Hepatic stellate cell (primary cell): ENCODE measurements at regions not wholly inside any gene's neighbourhood (a gene's known extent, or its start where the extent isn't known, plus 50 kb on each side); places are given as distances from the start of the nearest gene placed in this dataset.

Experiments used
- DNase-seq: peaks from one replicate; pipeline ENCODE4 v3.0.0; 2011; ENCODE audit warnings: low spot score

- no peak for DNase-seq
These were observed 86.5 kb upstream of the SLC14A2 start for GRCh38 chr18:45528712-45529336.

DNA sequence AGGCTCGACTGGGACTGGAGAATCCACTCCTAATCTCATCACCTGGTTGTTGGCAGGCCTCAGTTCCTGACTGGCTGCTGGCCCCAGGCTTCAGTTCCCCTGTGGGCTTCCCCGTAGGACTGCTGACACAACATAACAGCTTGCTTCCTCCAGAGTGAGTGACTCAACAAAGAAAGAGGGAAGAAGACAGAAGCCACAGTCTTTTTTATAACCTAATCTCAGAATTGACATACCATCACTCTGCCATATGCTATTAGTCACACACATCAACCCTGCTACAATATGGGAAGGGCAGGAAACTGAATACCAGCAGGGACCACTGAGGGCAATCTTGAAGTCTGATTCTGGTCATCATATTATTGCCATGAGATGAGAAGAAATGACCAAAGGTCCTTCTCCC, 76.8 kb upstream of the SLC14A2 start:
- no peak for DNase-seq

- no peak for DNase-seq
These were observed 75.8 kb upstream of the SLC14A2 start for GRCh38 chr18:45539491-45539891.

DNA sequence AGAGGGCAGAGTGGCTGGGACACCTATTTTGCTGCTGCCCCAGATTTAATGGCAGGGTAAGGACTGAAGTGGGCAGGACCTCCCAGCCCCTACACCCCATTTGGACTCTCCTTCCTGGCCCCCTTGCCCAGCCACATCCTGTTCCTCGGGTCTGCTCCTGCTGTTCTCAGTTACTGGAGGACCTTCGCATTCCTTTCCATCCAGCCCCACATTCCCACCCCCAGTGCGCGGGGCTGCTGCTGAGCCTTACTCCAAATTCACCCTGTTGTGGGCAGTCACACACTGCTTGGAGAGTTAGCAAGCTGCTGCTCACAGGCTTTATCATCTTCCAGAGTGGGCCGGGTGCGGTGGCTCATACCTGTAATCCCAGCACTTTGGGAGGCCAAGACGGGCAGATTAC, 75.2 kb upstream of the SLC14A2 start:
- DNase-seq = no peak

- no peak for DNase-seq
These were observed 73.9 kb upstream of the SLC14A2 start for GRCh38 chr18:45541421-45541820.

DNA sequence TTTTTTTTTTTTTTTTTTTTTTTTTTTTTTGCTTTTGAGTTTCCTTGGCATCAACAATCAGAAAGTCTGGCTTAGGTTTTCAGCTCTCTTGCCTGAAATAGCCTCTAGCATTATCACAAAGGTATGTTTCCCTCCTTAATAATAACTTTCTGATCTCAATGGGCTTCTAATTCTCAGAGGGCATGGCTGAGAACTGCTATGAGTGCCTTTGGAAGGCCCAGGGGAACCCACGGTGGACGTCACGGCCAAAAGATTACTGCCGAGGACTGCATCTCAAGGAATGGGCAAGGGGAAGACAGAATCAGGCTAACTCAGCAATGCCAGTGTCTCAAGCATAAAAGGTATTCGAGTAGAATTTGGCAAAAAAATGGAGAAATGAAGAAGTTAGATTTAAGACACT, 73.2 kb upstream of the SLC14A2 start:
- no peak for DNase-seq

GRCh38 chr18:45547910-45548309, 67.4 kb upstream of the SLC14A2 start:
- DNase-seq = no peak

DNA sequence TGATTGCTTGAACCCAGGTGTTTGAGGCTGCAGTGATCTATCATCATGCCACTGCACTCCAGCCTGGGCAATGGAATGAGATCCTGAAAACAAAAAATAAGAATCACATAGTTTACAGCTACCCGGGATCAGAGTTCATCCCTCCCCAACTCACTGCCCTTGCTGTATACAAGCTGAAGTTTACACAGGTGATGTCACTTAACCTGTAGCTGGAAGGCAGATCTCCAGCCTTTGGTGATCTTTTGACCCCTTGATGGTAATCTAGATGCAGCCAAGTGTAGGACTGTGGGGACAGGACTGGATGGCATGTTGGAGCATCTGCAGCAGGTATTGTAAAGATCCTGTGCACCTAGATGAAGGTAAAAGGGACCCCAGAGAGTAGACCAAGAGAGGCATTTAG, 66.7 kb upstream of the SLC14A2 start:
- DNase-seq = no peak

- no peak for DNase-seq
These were observed 66.0 kb upstream of the SLC14A2 start for GRCh38 chr18:45549290-45549689.

DNA sequence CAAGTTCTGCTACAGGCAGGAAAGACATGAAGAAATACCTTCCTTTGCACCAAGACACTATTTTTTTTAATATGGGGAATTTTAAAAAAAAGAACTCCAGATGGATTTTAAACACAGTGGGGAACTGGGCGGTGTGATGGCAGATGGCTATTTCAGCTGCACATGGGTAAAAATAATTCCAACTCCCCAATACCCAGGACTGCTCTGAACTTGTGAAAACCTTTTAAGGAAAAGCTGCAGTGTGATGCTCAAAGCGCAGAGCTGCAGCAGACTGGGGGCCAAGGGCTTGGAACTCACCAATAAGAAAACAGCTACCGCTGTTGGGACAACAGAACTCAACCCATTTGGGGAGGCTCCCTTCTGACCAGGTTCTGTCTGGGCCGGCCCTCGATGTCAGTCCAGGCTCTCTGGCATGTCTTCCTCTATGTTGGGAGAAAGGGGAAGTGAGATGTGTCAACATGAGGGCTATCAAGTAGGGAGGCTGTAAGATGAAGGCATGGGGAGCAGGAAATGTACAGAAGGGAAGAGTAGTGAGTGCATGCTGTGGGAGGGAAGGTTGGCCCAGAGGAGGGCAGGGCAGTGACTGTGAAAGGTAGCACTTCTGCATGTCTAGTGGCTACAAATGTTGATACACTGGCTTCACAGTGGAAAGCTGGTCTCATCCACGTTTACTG, 64.0 kb upstream of the SLC14A2 start:
- DNase-seq = no peak

DNA sequence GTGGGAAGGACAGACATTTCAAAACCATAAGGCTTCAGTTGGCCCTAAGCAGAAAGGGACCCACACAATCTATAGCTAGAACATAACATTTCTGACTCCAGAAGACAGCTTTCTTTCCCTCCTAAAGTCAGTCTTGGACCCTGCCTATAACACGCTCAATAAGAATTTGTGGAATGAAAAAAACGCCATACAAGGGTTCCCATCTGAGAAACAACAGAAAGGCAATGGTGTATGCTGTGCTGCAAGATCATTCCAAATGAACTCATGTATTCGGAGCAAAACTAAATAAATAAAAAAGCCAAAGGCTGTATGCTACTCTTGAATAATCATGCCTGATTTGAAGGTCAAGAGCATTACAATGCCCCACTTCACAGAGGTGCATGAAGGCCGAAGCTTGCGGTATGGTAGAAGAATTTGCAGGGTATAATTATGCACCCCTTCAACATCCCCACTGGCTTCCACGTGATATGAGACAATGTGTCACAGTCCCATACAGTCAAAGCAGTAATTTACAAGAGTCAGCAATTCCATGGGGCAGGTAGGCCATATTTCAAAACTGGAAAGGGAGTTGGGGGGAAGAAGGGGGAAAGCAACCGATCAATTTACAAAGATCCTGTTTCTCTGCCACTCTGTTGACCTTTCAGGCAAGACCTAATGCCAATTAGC, 61.4 kb upstream of the SLC14A2 start:
- no peak for DNase-seq

- DNase-seq = no peak
These were observed 60.9 kb upstream of the SLC14A2 start for GRCh38 chr18:45554389-45554737.

- DNase-seq = no peak
These were observed 59.1 kb upstream of the SLC14A2 start for GRCh38 chr18:45556222-45556621.

- DNase-seq = no peak
These were observed 58.0 kb upstream of the SLC14A2 start for GRCh38 chr18:45557287-45557686.

- DNase-seq = no peak
These were observed 57.5 kb upstream of the SLC14A2 start for GRCh38 chr18:45557779-45558178.

DNA sequence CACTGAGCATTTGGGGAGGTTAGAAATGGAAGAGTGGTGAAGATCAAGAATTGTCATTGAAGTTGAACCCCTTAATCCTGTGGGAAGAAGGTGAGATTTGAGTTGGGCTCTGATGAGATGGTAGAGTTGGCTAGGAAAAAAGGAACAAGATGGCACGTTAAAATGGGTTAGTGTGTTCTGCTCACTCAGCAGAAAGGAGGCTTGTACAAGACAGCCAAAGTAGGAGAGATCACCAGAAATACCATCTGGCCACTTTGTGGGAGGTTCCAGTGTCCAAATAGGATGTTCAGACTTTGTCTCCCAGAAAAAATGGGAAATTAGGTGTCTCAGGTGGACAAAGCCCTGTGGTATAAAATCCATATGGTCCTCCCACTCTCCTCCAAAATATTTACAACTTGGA, 56.0 kb upstream of the SLC14A2 start:
- no peak for DNase-seq

- no peak for DNase-seq
These were observed 54.4 kb upstream of the SLC14A2 start for GRCh38 chr18:45560870-45561269.

DNA sequence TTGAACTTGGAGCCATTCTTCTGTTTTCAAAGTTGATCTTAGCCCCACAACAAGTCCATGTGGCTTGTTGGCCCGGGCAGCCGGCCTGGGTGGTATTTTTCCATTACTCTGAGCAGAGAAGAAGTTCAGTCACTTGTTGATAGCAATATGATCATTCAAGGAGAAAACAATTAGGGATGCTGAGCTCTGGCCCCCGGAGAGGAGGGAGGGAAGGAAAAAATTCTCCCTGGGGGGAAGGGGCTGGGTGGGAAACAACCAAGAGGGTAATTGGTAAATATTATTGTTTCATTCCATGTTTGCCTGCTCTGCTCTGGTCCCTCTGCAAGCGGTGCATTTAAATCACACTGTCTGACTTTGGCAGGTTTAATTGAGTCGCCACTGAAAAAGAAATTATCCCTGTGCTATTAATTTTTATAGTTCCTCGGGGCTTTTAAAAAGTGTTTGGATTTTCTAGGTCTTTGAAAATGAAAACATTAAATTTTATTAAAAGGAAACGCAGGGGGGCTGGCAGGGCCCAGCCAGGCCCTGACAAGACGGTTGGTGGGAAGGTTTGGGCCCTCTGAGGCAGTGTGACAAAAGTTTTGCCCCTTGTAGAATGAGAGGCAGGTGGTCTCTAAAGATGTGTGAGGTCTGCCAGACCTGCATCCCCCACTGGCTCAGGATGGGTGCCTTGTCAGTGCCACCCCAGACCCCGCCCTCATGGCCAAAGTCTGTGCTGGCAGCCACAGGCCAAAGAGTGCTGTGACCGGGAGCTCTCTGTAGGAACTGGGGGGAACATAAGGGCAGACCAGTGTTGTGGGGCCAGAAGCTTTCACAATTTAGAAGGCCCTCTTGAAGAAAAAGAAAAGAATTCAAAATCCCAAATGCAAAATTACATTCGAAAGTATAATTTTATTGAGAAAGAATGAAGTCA, 52.5 kb upstream of the SLC14A2 start:
- DNase-seq = no peak

DNA sequence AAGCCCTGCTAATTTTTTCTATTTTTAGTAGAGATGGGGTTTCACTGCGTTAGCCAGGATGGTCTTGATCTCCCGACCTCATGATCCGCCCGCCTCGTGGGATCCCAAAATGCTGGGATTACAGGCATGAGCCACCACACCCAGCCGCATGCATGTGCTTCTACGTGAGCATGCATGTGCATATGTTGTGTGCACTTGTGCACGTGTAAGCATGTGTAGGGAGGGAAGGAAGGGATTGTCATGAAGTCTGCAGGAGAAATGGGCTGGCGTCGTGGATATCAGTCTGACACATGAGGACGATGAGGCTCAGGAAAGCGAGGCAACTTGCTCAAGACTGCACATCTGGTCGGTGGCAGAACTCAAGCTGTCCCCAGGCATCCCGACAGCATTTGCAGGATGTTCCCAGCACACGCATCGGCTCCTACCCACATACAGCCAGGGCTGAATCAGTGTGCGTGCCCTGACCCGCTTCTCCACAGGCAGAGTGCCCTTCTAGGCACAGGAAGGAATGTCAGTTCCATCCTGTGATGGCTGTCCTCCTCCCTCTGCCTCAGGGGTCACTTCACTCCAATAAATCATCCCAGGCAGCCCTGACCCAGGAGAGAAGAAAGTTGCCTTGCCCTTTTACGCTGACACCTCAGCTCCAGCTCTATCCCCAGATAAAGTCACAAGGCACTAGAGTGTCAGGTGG, 49.9 kb upstream of the SLC14A2 start:
- DNase-seq = no peak
